Hematopoietic multipotent progenitor cell (in vitro differentiated cells): ENCODE measurements at regions not wholly inside any gene's neighbourhood (a gene's known extent, or its start where the extent isn't known, plus 50 kb on each side); places are given as distances from the start of the nearest gene placed in this dataset.
"Not testable (repeated sequence)": the region's sequence is repeated elsewhere in the genome, so short reads cannot be mapped to it uniquely, and the experiment has no call there.

Source experiments
- DNase-seq, 3 donors: peaks; one replicate each; pipeline ENCODE4 v3.0.0-alpha.2; 2011 to 2015; ENCODE audit warnings: low read depth in 2 of 3, low spot score in 2 of 3

GRCh38 chr5:52010454-52010853 lies 627.2 kb downstream of the ISL1 start:
- no peak for DNase-seq

DNA sequence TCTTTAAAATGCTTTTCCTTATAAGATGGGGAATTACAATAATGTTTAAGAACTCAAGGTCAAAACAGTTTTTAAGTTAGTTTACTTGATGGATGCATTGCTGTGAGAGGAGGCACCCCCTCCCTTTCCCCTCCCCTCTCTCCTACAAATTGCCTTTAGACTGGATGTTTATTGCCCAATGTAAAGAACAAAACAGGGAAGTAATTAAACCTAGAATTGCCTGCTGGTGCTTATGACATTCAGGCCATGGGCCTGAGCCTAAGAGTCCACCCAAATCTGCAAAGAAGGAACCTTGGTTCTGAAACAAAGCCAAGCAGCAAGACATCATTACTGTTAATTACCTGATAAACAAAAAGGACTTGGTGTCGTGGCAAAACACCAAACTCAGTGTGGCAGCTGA lies 630.3 kb downstream of the ISL1 start:
- no peak for DNase-seq

DNA sequence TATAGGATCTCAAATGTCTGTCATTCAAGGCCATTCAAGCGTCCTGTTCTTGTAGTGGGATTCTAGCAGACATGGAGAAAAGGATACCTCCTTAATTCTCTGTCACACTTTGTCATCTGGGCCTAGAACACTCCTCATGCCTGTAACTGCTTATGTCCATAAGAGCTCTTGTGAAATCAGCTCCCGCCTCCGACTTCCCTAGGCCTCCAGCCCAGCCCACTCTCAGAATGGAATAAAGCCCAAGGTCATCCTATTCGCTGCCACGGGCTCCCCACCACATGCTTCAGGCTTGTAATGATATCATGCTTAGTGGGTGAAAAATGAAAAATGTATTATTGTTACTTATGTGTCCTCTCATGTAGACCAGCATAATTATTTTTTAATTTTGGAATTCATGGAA lies 632.5 kb downstream of the ISL1 start:
- DNase-seq: no peak

DNA sequence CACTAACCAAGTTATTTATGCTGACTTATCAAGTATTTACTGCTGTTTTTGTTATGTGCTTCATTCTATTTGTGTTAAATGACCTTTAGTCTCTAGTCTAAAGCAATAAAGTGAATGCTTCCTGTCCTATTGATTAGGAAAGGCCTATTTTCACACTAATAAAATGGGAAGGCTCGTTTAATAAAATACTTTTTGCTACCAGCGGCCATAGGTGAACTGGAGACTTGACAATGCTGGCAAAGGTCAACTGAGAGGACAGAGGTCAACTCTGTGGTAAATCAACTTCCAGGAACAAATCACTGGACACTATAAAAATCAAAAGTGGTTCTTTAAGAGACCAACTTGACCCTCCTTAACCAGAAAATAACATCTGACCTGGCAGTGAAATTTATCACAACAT lies 634.3 kb downstream of the ISL1 start:
- DNase-seq: no peak

DNA sequence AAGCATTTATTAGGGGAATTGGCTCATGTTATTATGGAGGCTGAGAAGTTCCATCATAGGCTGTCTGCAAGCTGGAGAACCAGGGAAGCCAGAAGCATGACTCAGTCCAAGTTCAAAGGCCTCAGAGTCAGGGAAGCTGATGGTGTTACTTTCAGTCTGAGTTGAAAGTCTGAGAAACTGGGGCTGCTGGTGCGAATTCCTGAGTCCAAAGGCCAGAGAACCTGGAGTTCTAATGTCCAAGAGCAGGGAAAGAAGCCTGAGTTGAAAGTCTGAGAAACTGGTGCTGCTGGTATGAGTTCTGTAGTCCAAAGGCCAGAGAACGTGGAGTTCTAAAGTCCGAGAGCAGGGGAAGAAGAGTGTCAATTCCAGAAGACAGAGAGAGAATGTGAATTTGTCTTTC lies 641.1 kb downstream of the ISL1 start:
- DNase-seq: no peak

GRCh38 chr5:52029836-52030235 lies 646.6 kb downstream of the ISL1 start:
- not testable (repeated sequence) for DNase-seq

DNA sequence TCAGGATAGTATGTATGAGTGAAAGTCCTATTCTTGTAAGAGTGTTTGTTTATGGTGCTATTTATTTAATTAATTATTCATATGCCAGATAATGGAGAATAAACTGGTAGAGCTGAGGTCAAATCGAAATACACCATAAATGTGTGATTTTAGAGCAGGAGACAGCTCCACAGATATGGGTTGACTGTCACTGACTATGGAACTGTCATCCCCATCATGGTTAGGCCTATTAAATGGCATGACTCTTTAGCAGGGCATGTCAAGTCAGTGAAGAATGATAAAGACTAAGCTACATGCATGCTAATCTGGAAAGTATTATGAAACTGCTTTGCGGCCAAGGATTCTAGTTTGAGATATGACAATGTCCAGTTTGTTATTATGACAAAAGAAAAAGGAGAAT lies 658.6 kb downstream of the ISL1 start:
- DNase-seq: no peak

GRCh38 chr5:52043137-52043536 lies 659.9 kb downstream of the ISL1 start:
- DNase-seq: no peak

DNA sequence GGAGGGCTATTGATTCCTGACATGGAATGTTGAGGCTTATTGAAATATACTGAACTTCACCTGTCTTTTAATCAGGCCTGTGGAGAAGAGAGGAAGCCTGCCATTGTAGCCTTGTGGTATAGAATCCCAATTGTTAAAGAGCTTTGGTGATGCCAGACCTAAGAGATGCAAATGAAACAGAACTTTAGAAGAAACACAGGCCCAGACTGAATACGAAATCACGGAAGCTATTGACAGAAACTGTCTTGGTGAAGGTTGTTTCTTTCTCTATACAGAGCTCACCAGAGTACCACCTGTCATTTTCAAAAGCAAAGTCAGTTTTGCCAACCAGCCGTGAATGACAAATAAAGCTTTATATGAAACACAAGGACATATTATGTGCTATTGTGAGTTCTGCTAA lies 660.3 kb downstream of the ISL1 start:
- DNase-seq: no peak

DNA sequence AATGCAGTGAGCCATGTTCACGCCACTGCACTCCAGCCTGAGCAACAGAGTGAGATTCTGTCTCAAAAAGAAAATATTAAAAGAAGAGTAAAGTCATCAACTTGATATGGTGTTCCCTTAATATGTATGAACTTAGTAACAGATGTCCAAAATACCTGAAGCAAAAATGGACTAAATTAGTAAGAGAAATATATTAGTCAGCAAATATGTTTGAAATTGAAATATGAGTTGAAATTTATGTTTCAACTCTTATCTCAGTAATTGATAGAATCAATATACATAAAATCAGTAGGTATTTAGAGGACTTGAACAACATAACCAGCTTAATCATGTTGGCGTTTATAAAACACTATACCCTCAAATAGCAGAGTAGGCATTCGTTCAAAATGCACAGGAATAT lies 668.5 kb downstream of the ISL1 start:
- DNase-seq: no peak

GRCh38 chr5:52063186-52063585 lies 679.9 kb downstream of the ISL1 start:
- DNase-seq: no peak

- DNase-seq: no peak
These were observed 681.9 kb downstream of the ISL1 start for GRCh38 chr5:52065182-52065581.

GRCh38 chr5:52069997-52070396 lies 686.7 kb downstream of the ISL1 start:
- DNase-seq: no peak

DNA sequence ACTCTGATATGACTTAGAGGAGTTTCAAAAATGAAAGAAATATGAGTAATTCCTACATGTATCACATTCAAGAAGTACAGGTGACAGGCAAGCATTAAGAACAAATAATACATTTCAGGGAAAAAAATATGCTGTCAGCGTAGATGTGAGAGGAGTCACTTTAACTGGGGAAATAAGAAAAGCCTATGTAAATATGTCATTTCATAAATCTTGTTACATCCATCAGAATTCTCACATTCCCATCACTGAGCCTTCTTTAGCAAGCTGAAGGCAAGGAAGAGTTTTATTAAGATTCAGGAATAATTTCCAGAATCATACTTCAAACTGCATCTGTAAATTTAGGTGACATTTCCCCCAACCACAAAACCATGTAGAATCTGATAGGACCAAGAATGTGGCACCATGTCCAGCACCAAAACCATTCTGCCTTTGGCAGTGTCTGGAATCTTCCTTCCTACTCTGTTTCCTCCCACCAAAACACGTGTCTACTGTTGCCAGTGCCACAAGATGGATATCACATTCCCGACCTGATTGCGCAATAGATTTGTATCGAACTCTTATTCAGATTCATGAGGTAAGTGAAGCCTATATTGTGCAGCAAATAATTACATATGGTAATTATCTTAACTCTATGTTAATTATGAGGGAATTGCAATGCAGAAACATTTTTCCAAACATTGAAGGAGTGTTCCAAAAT lies 690.9 kb downstream of the ISL1 start:
- DNase-seq: no peak

DNA sequence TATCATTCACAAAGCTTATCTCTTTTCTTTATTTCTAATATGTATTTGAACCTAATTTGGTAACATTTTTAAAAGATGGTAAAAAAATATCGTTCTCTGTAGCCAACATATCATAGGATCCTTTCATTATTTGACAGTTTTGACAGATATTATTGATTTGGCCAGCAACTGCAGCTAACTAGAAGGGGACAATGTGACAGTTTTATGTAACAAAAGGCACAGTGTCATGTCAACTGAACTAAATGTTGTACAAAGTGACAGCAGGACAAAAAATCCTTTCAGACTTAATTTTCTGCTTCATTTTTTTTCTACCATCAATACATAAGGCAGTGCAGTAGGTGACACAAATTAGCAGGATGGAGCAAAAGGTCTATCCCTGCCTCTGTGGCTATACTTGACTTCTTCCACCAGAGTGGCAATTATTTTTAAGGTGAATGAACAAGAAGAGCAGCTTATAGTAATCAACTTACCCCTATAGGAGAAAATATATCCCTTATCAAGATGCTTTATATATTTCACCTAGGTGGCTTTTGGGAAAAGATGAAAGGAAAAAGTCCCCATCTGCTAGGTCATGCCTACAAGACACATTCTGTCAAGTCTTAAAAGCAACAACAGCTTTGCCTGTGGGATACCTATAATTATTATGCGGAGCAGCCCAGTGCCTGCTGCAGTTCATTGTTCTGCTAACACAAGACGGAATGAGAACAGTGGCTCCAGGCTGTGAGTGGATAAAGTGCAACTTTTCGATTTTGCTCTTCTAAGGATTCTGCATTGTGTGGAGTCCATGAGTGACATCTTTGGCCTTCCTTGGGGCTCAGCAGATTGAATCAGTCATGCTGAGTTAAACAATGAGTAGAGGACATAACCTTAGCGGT lies 694.9 kb downstream of the ISL1 start:
- no peak for DNase-seq

GRCh38 chr5:52102311-52102710 lies 685.4 kb upstream of the ITGA1 start:
- not testable (repeated sequence) for DNase-seq

- no peak for DNase-seq
These were observed 680.4 kb upstream of the ITGA1 start for GRCh38 chr5:52107210-52107905.

- no peak for DNase-seq
These were observed 667.9 kb upstream of the ITGA1 start for GRCh38 chr5:52119768-52120167.

DNA sequence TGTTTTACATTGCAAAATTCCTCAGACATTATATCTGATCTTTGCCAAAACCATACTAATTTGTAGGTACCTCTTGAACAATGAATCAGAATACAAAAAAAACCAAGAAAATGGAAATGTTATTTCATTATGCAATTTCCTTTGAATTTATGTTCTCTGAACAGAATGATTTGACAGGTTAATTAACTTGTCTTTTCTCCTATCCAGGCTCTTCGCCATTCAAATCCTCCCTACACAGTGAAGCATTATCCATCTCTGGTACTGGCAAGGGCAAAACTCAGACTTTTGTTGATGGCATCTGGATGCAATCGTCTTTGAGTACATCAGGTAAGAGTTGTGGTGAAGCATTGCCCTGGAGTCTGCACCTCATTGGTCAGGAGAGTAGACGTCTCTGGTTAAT lies 655.7 kb upstream of the ITGA1 start:
- no peak for DNase-seq

DNA sequence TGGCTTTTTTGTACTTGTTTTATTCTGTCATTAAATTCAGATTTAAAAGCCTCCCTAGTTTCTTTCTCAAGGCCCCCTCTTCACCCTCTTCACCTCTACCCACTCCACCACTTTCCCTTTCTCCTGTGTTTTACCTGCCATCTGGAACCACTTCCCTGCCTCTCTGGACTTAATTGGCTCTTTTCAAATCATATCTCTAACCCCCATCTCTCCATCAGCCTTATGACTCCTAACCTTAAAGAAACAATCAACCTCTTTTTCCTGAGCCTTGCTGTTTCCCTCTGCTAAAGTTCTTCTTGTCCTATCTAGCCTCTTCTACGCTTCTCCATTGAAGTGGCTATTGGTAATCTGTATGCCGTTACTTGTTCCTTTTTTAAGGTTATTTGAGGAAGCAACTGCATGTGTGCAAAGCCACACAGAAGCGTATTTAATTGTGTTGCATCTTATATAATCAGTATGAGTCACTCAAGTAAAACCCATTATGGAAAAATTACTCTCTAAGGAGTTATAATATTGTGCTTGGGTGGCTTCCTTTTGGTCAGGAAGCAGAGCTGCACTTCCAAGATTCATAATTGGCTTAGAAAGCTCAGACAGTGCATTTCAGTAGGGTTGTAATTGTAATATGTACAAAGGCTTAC lies 653.6 kb upstream of the ITGA1 start:
- DNase-seq: no peak
